GM18870 (cell line): ENCODE measurements at regions not wholly inside any gene's neighbourhood (a gene's known extent, or its start where the extent isn't known, plus 50 kb on each side); places are given as distances from the start of the nearest gene placed in this dataset.
A peak's percentile ranks its signal among the peaks of the same experiment; 100 is the strongest.
"Not testable (repeated sequence)": the region's sequence is repeated elsewhere in the genome, so short reads cannot be mapped to it uniquely, and the experiment has no call there.

Experiments
- ATAC-seq: cut with Tn5 transposase; IDR thresholded peaks from one replicate; pipeline ENCODE4 v1.9.1; 2021; ENCODE audit warnings: moderate library complexity; ENCODE audit not compliant: unreplicated experiment

- no peak for ATAC-seq
Measured at GRCh38 chr2:189308056-189308790, 128.7 kb upstream of the COL5A2 start.

- ATAC-seq = no peak
Measured at GRCh38 chr2:189309331-189309730, 129.8 kb upstream of the COL5A2 start.

GRCh38 chr2:189312211-189312610, 129.1 kb upstream of the WDR75 start:
- no peak for ATAC-seq

- no peak for ATAC-seq
Measured at GRCh38 chr2:189312643-189313042, 128.6 kb upstream of the WDR75 start.

- no peak for ATAC-seq
Measured at GRCh38 chr2:189318761-189319160, 122.5 kb upstream of the WDR75 start.

GRCh38 chr2:189319424-189319823, 121.8 kb upstream of the WDR75 start:
- not testable (repeated sequence) for ATAC-seq

GRCh38 chr2:189327879-189328847, 113.1 kb upstream of the WDR75 start:
- no peak for ATAC-seq

GRCh38 chr2:189328848-189329245, 112.4 kb upstream of the WDR75 start:
- no peak for ATAC-seq

GRCh38 chr2:189336276-189336975, 104.8 kb upstream of the WDR75 start:
- ATAC-seq = no peak

GRCh38 chr2:189337656-189338055, 103.6 kb upstream of the WDR75 start:
- ATAC-seq = no peak

- ATAC-seq = no peak
Measured at GRCh38 chr2:189338115-189338514, 103.2 kb upstream of the WDR75 start.

- ATAC-seq = no peak
Measured at GRCh38 chr2:189341077-189341476, 100.2 kb upstream of the WDR75 start.

GRCh38 chr2:189344043-189344442, 97.2 kb upstream of the WDR75 start:
- ATAC-seq = no peak

GRCh38 chr2:189347540-189347939, 93.7 kb upstream of the WDR75 start:
- ATAC-seq = peak; percentile 73

- ATAC-seq = peak; percentile 14
Measured at GRCh38 chr2:189348369-189348768, 92.9 kb upstream of the WDR75 start.

- ATAC-seq = no peak
Measured at GRCh38 chr2:189350540-189351209, 90.6 kb upstream of the WDR75 start.

GRCh38 chr2:189351933-189352332, 89.3 kb upstream of the WDR75 start:
- ATAC-seq = not testable (repeated sequence)

- ATAC-seq = not testable (repeated sequence)
Measured at GRCh38 chr2:189357375-189357774, 83.9 kb upstream of the WDR75 start.

GRCh38 chr2:189360861-189361260, 80.4 kb upstream of the WDR75 start:
- no peak for ATAC-seq

- no peak for ATAC-seq
Measured at GRCh38 chr2:189362283-189362682, 79.0 kb upstream of the WDR75 start.

GRCh38 chr2:189363559-189363958, 77.7 kb upstream of the WDR75 start:
- no peak for ATAC-seq
